ENCODE measurements at regions not wholly inside any gene's neighbourhood (a gene's known extent, or its start where the extent isn't known, plus 50 kb on each side); places are given as distances from the start of the nearest gene placed in this dataset.

DNA sequence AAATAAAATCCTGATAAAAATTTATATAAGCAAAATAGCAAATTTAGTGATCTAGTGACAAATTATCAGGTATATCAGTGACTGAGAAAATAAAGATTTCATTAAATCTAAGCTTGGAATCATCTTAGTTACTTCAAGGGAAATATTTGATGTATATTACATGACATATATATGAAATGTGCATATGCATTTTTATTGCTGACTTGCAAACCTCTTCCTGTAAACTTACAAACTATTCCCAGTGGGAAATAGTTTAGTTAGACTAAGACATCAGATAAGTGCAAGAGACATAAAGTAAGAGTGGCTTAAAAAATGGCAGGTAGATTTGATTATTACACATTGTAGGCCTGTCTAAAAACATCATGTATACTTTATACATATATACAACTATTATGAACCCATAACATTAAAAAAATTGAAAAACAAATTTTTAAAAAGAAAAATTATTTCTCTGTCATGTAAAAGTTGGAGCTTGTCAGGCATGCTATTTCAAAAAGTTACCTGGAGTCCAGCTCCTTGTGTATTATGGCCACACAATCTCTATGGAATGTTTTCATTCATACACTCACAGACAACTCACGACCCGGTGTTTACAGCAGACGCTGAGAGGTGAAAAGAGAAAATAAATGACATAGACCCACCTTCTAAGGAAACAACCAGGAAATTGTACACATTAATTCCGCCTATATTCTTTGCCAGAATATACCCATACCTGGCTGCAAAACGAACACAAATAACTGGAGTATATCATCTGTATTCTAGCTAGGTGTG is 724.5 kb downstream of the SLITRK6 start:
- Histone ChIP-seq H3K4me1 (ENCODE audit: control insufficient read depth, insufficient read depth, low read length, poor library complexity, severe bottlenecking) (no peaks in the 10 kb centered on the region), H3K36me3 (ENCODE audit: control insufficient read depth, insufficient read depth, low read length) (no peaks in the 10 kb centered on the region), H3K4me3 (ENCODE audit: extremely low read depth, insufficient read depth, low read length, poor library complexity, severe bottlenecking) (no peak overlapping the region), H3K27ac (ENCODE audit: low read depth, low read length, severe bottlenecking) (no peak overlapping the region), H3K9me3 (ENCODE audit: control insufficient read depth, low read length) (no peaks in the 10 kb centered on the region)
- WGBS, 2 experiments (ENCODE audit: insufficient coverage in 2 of 2): 100% methylated on average over 1 of the region's 5 CpGs; no CpG with 5 or more reads in 1 of the 2 experiments

DNA sequence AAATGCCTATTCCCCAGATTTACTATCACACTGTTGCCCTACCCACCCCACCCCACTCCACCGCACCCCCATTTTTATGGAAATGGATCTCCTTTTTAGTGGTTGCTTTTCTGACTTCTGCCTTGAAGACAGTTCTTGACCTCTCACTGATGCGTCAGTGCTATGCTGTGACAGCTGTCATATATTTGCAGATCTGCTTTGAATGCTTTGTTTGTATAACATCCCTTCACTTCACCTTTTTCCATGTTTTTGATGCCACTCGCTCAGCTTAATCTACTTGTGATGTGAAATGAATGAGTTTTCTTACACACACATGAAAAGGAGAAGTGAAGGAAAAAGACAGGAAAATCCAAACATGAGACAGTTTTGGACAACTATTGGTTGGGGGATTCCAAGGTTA is 731.0 kb downstream of the SLITRK6 start:
- H3K36me3 ChIP-seq (ENCODE audit: control insufficient read depth, insufficient read depth, low read length): no peaks in the 10 kb centered on the region
- H3K27ac ChIP-seq (ENCODE audit: low read depth, low read length, severe bottlenecking): no peak overlapping the region
- H3K4me1 ChIP-seq (ENCODE audit: control insufficient read depth, insufficient read depth, low read length, poor library complexity, severe bottlenecking): no peaks in the 10 kb centered on the region
- WGBS, 2 experiments (ENCODE audit: insufficient coverage in 2 of 2): 80 to 100% methylated on average over 1 of the region's 3 CpGs
- H3K9me3 ChIP-seq (ENCODE audit: control insufficient read depth, low read length): no peaks in the 10 kb centered on the region
- no peak overlapping the region for H3K4me3 ChIP-seq (ENCODE audit: extremely low read depth, insufficient read depth, low read length, poor library complexity, severe bottlenecking)

DNA sequence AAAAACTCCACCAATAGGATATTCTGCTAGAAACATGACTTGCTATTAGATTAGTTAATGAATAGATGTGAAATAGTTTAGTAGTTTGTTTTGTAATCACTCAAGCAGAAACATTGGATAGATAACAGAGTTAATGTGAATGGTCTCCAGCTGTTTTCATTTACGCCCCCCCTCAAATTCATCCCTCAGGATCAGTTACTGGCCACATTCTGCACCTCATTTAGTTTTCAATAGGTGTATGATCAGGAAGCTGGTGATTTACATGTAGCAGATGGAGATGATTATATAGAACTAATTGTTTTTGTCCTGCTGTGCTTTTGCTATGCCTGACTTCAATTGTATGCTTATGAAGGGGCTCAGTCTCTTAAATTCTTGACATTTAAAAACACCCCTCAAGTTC is 759.0 kb downstream of the SLITRK6 start:
- Histone ChIP-seq H3K27ac (ENCODE audit: low read depth, low read length, severe bottlenecking) (no peak overlapping the region), H3K4me3 (ENCODE audit: extremely low read depth, insufficient read depth, low read length, poor library complexity, severe bottlenecking) (no peak overlapping the region), H3K9me3 (ENCODE audit: control insufficient read depth, low read length) (no peaks in the 10 kb centered on the region), H3K4me1 (ENCODE audit: control insufficient read depth, insufficient read depth, low read length, poor library complexity, severe bottlenecking) (no peaks in the 10 kb centered on the region), H3K36me3 (ENCODE audit: control insufficient read depth, insufficient read depth, low read length) (no peaks in the 10 kb centered on the region)
- no CpG with 5 or more reads among the region's 1 CpG for WGBS, 2 experiments (ENCODE audit: insufficient coverage in 2 of 2)

GRCh38 chr13:85031771-85032170 is 767.4 kb downstream of the SLITRK6 start:
- no peak overlapping the region for H3K27ac ChIP-seq (ENCODE audit: low read depth, low read length, severe bottlenecking)
- H3K36me3 ChIP-seq (ENCODE audit: control insufficient read depth, insufficient read depth, low read length): no peaks in the 10 kb centered on the region
- no peaks in the 10 kb centered on the region for H3K4me1 ChIP-seq (ENCODE audit: control insufficient read depth, insufficient read depth, low read length, poor library complexity, severe bottlenecking)
- H3K9me3 ChIP-seq (ENCODE audit: control insufficient read depth, low read length): peaks cover 7% of the 10 kb centered on the region
- 100% methylated on average over 1 of the region's 1 CpG for WGBS, 2 experiments (ENCODE audit: insufficient coverage in 2 of 2)
- H3K4me3 ChIP-seq (ENCODE audit: extremely low read depth, insufficient read depth, low read length, poor library complexity, severe bottlenecking): no peak overlapping the region

- H3K27ac ChIP-seq (ENCODE audit: low read depth, low read length, severe bottlenecking): no peak overlapping the region
- no peaks in the 10 kb centered on the region for H3K36me3 ChIP-seq (ENCODE audit: control insufficient read depth, insufficient read depth, low read length)
- no peak overlapping the region for H3K4me3 ChIP-seq (ENCODE audit: extremely low read depth, insufficient read depth, low read length, poor library complexity, severe bottlenecking)
- peaks cover 7% of the 10 kb centered on the region for H3K9me3 ChIP-seq (ENCODE audit: control insufficient read depth, low read length)
- 67 to 91% methylated on average over 1 to 2 of the region's 3 CpGs for WGBS, 2 experiments (ENCODE audit: insufficient coverage in 2 of 2)
- H3K4me1 ChIP-seq (ENCODE audit: control insufficient read depth, insufficient read depth, low read length, poor library complexity, severe bottlenecking): no peaks in the 10 kb centered on the region
Observed at GRCh38 chr13:85028035-85028434, 771.2 kb downstream of the SLITRK6 start.

GRCh38 chr13:85019121-85019520 is 780.1 kb downstream of the SLITRK6 start:
- H3K9me3 ChIP-seq (ENCODE audit: control insufficient read depth, low read length): no peaks in the 10 kb centered on the region
- no peaks in the 10 kb centered on the region for H3K36me3 ChIP-seq (ENCODE audit: control insufficient read depth, insufficient read depth, low read length)
- H3K27ac ChIP-seq (ENCODE audit: low read depth, low read length, severe bottlenecking): no peak overlapping the region
- WGBS, 2 experiments (ENCODE audit: insufficient coverage in 2 of 2): no CpG with 5 or more reads among the region's 1 CpG
- H3K4me1 ChIP-seq (ENCODE audit: control insufficient read depth, insufficient read depth, low read length, poor library complexity, severe bottlenecking): no peaks in the 10 kb centered on the region
- H3K4me3 ChIP-seq (ENCODE audit: extremely low read depth, insufficient read depth, low read length, poor library complexity, severe bottlenecking): no peak overlapping the region

DNA sequence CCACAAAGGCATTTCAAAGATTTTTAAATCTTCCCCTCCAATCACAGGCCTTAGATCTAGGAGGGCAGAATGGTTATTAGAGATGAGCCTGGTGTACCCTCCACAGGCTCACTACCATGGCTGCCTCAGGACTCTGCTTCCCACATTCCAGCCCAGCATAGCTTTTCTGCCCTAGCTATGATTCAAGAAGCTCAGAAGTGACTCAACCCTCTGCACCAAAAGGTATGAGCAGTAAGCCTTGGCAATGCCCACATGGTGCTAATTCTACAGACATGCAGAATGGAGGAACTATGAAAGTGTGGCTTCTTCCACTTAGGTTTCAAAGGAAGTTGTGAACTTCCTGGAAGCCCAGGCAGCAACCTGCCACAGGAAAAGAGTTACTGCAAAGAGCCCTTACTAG is 786.2 kb downstream of the SLITRK6 start:
- Histone ChIP-seq H3K9me3 (ENCODE audit: control insufficient read depth, low read length) (no peaks in the 10 kb centered on the region), H3K36me3 (ENCODE audit: control insufficient read depth, insufficient read depth, low read length) (no peaks in the 10 kb centered on the region), H3K27ac (ENCODE audit: low read depth, low read length, severe bottlenecking) (no peak overlapping the region), H3K4me3 (ENCODE audit: extremely low read depth, insufficient read depth, low read length, poor library complexity, severe bottlenecking) (no peak overlapping the region), H3K4me1 (ENCODE audit: control insufficient read depth, insufficient read depth, low read length, poor library complexity, severe bottlenecking) (no peaks in the 10 kb centered on the region)

GRCh38 chr13:85009447-85009846 is 789.8 kb downstream of the SLITRK6 start:
- Histone ChIP-seq H3K4me3 (ENCODE audit: extremely low read depth, insufficient read depth, low read length, poor library complexity, severe bottlenecking) (no peak overlapping the region), H3K9me3 (ENCODE audit: control insufficient read depth, low read length) (no peaks in the 10 kb centered on the region), H3K27ac (ENCODE audit: low read depth, low read length, severe bottlenecking) (no peak overlapping the region), H3K36me3 (ENCODE audit: control insufficient read depth, insufficient read depth, low read length) (no peaks in the 10 kb centered on the region), H3K4me1 (ENCODE audit: control insufficient read depth, insufficient read depth, low read length, poor library complexity, severe bottlenecking) (no peaks in the 10 kb centered on the region)
- no CpG with 5 or more reads among the region's 3 CpGs for WGBS, 2 experiments (ENCODE audit: insufficient coverage in 2 of 2)

GRCh38 chr13:84999252-84999651 is 800.0 kb downstream of the SLITRK6 start:
- WGBS, 2 experiments (ENCODE audit: insufficient coverage in 2 of 2): no CpG with 5 or more reads among the region's 1 CpG

GRCh38 chr13:84998681-84999080 is 800.5 kb downstream of the SLITRK6 start:
- no peak overlapping the region for H3K4me3 ChIP-seq (ENCODE audit: extremely low read depth, insufficient read depth, low read length, poor library complexity, severe bottlenecking)
- no peaks in the 10 kb centered on the region for H3K4me1 ChIP-seq (ENCODE audit: control insufficient read depth, insufficient read depth, low read length, poor library complexity, severe bottlenecking)
- H3K27ac ChIP-seq (ENCODE audit: low read depth, low read length, severe bottlenecking): no peak overlapping the region
- H3K36me3 ChIP-seq (ENCODE audit: control insufficient read depth, insufficient read depth, low read length): no peaks in the 10 kb centered on the region
- no peaks in the 10 kb centered on the region for H3K9me3 ChIP-seq (ENCODE audit: control insufficient read depth, low read length)

More at GRCh38 chr13:84999252-84999651, 800.0 kb downstream of the SLITRK6 start:
- H3K4me3 ChIP-seq (ENCODE audit: extremely low read depth, insufficient read depth, low read length, poor library complexity, severe bottlenecking): no peak overlapping the region
- no peaks in the 10 kb centered on the region for H3K36me3 ChIP-seq (ENCODE audit: control insufficient read depth, insufficient read depth, low read length)
- no peak overlapping the region for H3K27ac ChIP-seq (ENCODE audit: low read depth, low read length, severe bottlenecking)
- H3K9me3 ChIP-seq (ENCODE audit: control insufficient read depth, low read length): no peaks in the 10 kb centered on the region
- no peaks in the 10 kb centered on the region for H3K4me1 ChIP-seq (ENCODE audit: control insufficient read depth, insufficient read depth, low read length, poor library complexity, severe bottlenecking)

- Histone ChIP-seq H3K27ac (ENCODE audit: low read depth, low read length, severe bottlenecking) (no peak overlapping the region), H3K4me1 (ENCODE audit: control insufficient read depth, insufficient read depth, low read length, poor library complexity, severe bottlenecking) (no peaks in the 10 kb centered on the region), H3K9me3 (ENCODE audit: control insufficient read depth, low read length) (no peaks in the 10 kb centered on the region), H3K36me3 (ENCODE audit: control insufficient read depth, insufficient read depth, low read length) (no peaks in the 10 kb centered on the region), H3K4me3 (ENCODE audit: extremely low read depth, insufficient read depth, low read length, poor library complexity, severe bottlenecking) (no peak overlapping the region)
- WGBS, 2 experiments (ENCODE audit: insufficient coverage in 2 of 2): no CpG with 5 or more reads among the region's 1 CpG
Observed at GRCh38 chr13:84997858-84998257, 801.4 kb downstream of the SLITRK6 start.

Data from mesodermal cell (in vitro differentiated cells).